ENCODE measurements at regions not wholly inside any gene's neighbourhood (a gene's known extent, or its start where the extent isn't known, plus 50 kb on each side); places are given as distances from the start of the nearest gene placed in this dataset.
"Not testable (repeated sequence)": the region's sequence is repeated elsewhere in the genome, so short reads cannot be mapped to it uniquely, and the experiment has no call there.

DNA sequence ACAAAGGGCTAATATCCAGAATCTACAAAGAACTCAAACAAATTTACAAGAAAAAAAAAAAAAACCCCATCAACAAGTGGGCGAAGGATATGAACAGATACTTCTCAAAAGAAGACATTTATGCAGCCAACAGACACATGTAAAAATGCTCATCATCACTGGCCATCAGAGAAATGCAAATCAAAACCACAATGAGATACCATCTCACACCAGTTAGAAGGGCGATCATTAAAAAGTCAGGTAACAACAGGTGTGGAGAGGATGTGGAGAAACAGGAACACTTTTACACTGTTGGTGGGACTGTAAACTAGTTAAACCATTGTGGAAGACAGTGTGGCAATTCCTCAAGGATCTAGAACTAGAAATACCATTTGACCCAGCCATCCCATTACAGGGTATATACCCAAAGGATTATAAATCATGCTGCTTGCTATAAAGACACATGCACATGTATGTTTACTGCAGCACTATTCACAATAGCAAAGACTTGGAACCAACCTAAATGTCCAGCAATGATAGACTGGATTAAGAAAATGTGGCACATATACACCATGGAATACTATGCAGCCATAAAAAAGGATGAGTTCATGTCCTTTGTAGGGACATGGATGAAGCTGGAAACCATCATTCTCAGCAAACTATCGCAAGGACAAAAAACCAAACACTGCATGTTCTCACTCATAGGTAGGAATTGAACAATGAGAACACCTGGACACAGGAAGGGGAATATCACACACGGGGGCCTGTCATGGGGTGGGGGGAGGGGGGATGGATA, 222.4 kb upstream of the RUNX1 start:
- not testable (repeated sequence) for DNase-seq

DNA sequence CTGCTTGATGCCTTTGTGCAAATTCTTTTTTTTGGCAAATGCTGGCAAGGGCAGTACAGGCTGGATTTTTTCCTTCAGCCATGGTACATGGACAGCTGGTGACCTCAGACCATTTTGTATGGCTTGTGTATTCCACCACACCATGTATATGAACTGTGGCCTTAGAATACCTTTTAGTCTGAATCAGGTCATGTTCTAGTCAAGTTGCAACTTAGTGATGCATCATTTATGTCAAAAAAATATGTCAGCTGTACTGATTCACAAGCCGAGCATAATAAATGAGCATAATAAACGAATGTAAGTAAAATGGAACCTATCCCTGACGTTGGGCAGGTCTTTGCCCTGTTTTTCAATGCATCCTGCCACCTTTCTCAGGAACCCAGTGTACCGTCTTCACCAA, 219.7 kb upstream of the RUNX1 start:
- DNase-seq = no peak

- no peak for DNase-seq
Measured at GRCh38 chr21:35268261-35268660, 219.2 kb upstream of the RUNX1 start.

DNA sequence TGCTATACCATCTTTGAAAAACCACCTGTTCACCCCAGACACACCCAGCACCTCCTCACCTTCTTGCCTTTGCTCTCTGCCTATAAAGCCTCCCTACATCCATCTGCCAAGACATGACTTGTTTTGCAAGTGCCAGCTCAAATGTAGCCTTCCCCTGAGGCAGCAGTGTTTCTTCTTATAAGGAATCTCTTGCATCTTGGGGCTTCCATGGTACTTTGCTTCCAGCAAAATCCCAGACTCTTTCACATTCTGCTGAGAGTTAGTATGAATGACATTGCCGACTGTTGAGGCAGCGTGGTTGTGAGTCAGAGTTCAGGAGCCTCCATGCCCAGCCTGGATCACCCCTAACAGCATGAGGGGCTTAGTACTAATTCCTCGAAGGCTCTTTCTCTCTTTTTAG, 217.4 kb upstream of the RUNX1 start:
- DNase-seq = no peak

- no peak for DNase-seq
Measured at GRCh38 chr21:35265170-35265877, 216.2 kb upstream of the RUNX1 start.

DNA sequence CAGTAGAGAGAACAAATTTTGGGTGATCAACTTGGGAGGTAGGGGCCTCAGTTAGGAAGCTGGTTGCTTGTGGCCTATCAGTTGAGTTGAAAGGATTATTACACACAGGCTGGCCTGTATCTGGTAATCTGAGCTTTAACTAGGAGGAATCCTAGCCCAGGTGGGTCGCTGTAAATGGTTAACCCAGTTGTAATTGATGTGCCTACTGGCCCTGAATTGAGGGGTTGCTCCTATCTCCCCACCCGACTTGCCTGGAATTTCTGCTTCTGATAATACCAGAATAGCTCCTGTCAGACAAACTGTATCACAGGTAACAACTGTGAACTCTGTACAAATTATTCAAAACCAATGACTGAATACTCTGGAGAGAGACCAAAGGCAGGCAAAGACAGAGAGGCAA, 210.4 kb upstream of the RUNX1 start:
- DNase-seq = no peak

GRCh38 chr21:35258521-35258920, 209.4 kb upstream of the RUNX1 start:
- DNase-seq = no peak

DNA sequence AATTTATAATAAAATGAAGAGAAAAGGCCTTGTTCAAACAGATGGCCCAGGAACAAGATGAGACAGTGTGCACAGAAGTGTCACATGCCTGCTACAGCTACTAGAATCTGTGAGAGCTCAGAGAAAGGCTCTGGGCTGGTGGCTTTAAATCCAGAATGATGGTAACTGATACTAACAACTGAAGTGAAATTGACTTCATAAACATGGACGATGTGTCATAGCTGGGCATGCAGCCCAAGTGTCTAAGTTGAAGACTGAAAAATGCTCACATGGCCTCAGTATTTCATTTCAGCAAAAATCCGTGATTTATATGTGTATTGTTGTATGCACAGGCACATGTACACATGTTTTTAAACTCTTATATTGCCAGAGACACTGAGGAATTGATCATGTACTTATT, 208.3 kb upstream of the RUNX1 start:
- no peak for DNase-seq

- peak; percentile 65 for DNase-seq
Measured at GRCh38 chr21:35256468-35256988, 207.4 kb upstream of the RUNX1 start.

DNA sequence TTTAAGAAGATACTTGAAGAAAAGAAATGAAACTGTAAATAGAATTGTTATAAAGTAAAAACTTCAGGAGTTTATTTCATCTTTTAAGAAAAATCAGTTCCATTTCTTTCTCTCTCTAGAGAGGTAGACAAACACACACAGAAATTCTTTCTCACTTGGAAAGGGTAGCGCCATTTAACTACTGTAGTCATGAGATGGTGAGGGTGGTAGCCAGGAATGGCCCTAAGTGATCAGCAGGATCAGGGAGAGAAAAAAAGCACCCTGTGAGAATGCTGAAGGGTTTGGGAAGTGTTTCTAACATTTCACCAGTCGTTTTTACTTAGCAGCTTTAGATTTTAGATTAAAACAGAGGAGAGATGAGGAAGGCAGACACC, 205.7 kb upstream of the RUNX1 start:
- no peak for DNase-seq

DNA sequence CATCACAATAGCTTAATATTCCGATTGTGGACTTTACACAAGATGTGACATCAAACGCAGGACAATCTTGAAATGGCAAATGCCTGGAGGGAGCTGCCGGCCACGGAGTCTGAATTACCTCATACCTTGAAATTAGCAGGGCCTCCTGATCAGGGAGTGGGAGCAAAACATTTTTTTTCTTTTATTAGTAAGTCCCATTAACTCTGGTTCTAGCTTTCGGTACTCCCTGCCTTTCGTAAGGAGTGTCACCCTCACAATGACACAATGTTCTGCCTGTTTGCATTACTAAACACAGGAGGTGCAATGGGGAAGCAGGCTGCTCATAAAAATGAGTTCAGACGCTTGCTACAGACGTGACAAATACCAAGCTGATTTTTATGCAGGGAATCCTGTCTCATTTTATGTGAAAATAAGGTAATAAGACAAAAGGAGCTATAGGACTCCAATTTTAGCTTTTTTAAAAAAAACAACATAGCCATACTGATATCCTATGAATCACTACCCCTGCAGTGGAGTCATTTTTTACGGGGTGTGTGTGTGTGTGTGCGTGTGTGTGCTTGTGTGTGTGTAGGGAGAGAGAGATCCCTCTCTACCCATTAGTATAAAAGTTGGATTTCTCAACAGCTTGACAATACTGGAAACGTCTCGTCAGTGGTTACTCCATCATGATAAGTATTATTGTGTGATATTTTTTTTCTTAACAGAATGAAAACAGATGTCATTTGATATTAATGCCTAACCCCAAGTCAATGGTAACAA, 205.1 kb upstream of the RUNX1 start:
- DNase-seq = no peak

DNA sequence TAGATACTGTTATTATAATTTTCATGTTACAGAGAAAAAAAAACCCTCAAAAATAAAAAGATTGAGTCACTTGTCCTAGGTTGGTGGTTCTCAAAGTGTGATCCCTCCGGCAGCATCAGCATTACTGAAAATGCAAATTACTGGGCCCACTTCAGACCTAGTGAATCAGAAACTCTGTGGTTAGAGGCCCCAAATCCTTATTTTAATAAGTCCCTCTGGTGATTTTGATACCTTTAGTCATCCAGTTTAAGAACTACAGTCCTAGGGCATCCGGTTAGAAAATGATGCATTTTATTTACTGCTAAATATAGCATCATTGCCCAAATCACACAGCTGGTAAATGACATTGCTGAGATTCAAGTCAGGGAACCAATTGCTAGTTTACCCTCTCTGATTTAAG, 203.7 kb upstream of the RUNX1 start:
- no peak for DNase-seq

DNA sequence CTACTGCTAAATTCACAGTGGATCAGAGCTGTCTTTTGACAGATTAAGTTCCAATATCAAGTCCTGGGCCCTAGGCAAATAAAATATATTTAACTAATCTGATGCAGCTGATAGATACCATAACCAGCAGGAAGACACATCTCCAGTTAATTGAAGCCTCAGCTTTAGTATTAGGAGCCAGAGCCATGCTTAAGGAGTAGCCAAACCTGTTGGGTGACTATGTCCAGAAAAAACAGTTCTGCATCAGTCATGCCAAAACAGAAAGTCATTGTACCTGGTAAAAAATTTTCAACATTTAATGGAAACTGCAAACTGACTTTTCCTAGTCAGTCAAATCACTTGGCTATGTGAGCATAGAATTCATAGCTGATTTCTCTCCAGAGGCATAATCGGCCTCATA, 200.5 kb upstream of the RUNX1 start:
- no peak for DNase-seq

GRCh38 chr21:35245879-35246278, 196.8 kb upstream of the RUNX1 start:
- DNase-seq = no peak

DNA sequence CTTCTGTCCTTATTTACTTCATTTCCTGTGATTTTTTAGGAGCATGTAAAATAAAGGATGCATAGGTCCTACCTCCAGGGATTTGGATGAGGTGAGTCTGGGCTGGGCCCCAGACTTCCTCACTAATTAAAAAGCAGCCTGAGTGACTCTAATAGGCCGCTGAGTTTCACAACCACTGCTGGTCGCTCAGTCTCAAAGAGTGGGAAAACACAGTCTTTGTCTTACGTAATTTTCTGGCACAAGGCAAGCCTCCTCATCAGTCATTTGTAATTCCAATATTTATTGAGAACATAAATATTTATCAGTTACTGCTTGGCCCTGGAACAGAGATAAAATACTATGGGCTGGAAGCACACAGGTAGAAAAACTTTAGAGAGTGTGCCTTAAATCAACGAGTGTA, 195.4 kb upstream of the RUNX1 start:
- DNase-seq = no peak

DNA sequence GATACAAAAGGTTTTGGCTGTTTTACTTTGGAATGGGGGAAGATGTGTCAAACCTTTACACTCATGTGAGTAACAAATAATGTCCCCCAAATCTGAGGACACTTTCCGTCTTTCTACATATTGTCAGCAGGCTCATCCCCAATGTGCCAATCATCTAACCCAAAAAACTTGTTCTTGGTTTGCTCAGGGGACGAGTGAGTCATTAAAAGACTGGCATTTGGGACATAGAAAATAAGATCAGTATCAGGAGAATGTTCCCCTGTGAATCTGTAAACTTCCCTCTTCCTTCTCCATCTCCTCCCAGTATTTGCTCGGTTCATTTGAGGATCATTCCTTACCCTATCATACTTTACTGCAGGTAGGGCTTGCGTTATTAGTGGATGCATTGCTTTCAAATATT, 194.1 kb upstream of the RUNX1 start:
- no peak for DNase-seq

DNA sequence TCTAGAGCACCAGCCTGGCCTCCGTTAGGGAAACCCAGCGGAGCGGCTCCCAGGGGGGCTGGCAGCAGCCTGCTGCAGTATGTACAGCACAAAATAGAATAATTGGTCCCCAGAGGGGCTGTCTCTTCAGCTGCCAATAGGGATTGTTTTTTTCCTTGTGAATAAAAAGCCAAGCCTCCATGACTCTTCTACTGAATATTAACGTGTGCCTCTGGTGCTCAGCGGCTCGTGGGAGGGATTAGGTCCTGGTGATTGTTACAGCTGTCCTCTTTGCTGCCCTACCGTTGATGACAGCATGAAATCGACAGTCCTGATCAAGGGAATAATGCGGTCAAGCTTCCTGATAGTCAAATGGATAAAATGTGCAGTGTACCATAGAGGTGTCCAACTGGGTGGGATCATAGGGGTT, 190.7 kb upstream of the RUNX1 start:
- peak; percentile 45 for DNase-seq

DNA sequence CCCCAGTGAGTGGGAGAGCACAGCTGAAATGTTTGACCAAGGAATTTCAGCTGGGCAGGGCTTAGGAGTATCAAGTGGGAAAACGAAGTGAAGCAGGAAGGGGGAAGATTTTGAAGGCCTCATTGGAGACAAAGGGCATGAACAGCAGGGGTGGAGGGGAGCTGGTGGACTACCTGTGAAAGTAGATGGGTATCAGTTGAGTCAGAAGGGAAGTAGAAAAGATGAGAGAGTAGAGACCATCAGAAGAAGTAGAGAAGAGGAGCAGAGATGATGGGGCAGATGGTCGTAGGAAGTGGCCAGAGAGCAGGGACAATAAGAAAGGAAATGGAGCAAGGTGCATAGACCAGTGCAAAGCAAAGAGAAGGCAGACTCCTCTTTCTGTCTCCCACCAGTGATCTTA, 189.0 kb upstream of the RUNX1 start:
- DNase-seq = no peak

- DNase-seq = no peak
Measured at GRCh38 chr21:35237287-35237686, 188.2 kb upstream of the RUNX1 start.

DNA sequence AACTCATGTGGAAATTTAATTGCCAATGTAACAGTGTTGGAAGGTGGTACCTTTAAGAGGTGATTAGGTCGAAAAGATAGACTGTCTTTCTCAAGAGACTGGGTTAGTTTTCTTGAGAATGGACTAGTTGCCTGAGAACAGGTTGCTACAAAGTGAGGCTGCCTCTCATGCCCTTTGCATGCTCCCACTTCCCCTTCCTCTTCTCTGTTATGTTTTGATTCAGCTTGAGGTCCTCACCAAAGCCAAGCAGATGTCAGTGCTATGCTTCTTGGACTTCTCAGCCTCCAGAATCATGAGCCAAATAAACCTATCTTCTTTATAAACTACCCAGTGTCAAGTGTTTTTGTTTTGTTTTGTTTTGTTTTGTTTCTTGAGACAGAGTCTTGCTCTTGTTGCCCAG, 187.0 kb upstream of the RUNX1 start:
- no peak for DNase-seq

- no peak for DNase-seq
Measured at GRCh38 chr21:35234725-35235124, 185.6 kb upstream of the RUNX1 start.

DNA sequence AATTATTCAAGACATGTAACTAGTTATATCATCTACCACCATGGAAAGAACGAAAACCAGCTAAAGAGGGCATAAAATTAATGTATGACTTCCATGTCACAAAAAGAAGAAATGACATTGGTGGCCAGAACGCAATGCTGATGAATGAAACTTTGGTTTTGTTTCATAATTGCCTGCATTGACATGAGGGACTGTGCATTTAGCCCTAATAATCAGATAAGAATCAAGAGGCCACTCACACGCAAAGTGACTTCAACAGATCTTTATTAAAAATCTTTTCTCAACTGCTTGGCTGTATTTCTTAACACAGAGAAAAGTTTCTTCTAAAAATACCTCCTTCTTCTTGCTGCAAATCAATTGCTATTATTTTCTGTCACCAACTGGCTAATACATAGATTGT, 184.7 kb upstream of the RUNX1 start:
- no peak for DNase-seq

DNA sequence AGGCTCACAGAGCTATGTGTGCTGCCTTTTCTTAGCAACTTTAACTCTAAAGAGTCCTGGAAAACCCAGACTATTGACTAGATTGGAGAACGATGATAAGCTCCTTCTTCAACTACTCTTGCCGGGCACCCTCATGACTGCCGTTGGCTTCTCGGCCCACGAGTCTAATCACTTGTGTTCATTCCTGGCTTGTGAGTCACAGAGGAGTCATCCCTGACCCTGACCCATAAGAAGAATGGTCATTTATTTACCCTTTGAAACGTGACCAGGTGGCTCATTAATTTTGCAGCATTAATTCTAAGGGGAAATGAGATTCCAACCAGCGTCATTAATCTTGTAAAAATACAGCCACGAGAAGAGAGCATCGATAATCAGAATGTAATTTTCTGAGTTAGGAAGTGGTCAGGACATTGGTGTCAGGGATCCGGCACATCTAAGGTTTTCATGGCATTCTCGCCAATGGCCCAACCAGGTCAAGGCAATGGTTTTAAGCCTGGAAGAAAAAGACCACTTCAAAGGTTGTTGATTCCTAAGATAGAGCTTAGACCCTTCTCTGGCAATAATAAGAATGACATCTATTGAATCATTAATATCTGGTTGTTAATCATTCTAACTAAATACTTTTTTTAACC, 183.6 kb upstream of the RUNX1 start:
- no peak for DNase-seq
